Tibial nerve (tissue), 4 donors: ENCODE measurements at regions not wholly inside any gene's neighbourhood (a gene's known extent, or its start where the extent isn't known, plus 50 kb on each side); places are given as distances from the start of the nearest gene placed in this dataset.

Source experiments
- DNase-seq, 2 donors: peaks; one replicate each; pipeline ENCODE4 v3.0.0-alpha.2; 2019; ENCODE audit warnings: low spot score in 2 of 2
- H3K27ac ChIP-seq, 4 donors: fragments of 200-600 bp; sonication (generic) in 3 of 4; one replicate each; pipeline ENCODE4 v1.5.1; 2017 to 2019; ENCODE audit warnings: mild to moderate bottlenecking in 1 of 4
- H3K27me3 ChIP-seq, 2 donors: fragments of 200-600 bp; sonication (generic) in 1 of 2; one replicate each; pipeline versions ENCODE4 v1.5.1 to v1.6.0; 2017 to 2019
- H3K36me3 ChIP-seq, 3 donors: fragments of 200-600 bp; sonication (generic); one replicate each; pipeline ENCODE4 v1.5.1; 2018 to 2019
- H3K4me1 ChIP-seq, 4 donors: fragments of 200-600 bp; sonication (generic) in 3 of 4; one replicate each; pipeline ENCODE4 v1.5.1; 2017 to 2019
- H3K4me3 ChIP-seq, 4 donors: fragments of 200-600 bp; sonication (generic) in 3 of 4; one replicate each; pipeline ENCODE4 v1.5.1; 2017 to 2019; ENCODE audit warnings: mild to moderate bottlenecking in 1 of 4, moderate library complexity in 1 of 4
- H3K9me3 ChIP-seq, 4 donors: fragments of 200-600 bp; sonication (generic) in 3 of 4; one replicate each; pipeline ENCODE4 v1.5.1; 2017 to 2019
- EP300 ChIP-seq, 2 donors: sonication (generic); formaldehyde crosslinking; IDR thresholded peaks; one replicate each; pipeline ENCODE4 v1.6.1; 2017; ENCODE audit warnings: antibody characterized with exemption in 2 of 2, mild to moderate bottlenecking in 1 of 2
- POLR2A ChIP-seq, 2 donors: fragments of 450-650 bp; IDR thresholded peaks; one replicate each; pipeline ENCODE4 v1.6.1; 2017; ENCODE audit warnings: antibody characterized with exemption in 2 of 2, mild to moderate bottlenecking in 2 of 2, moderate library complexity in 2 of 2
- WGBS, 2 donors: methylation state at CpG; one replicate each; pipeline ENCODE4 v1.1.5; 2018; 5-methylcytosine and 5-hydroxymethylcytosine counted together
- TF ChIP-seq, protein P1 (sequence below), 5 experiments: fragments of 200-600 bp in 3 of 5; fragments of 450-650 bp in 2 of 5; sonication (generic) in 3 of 5; IDR thresholded peaks; one replicate each; pipeline ENCODE4 v1.5.1; 2016 to 2019; ENCODE audit warnings: antibody characterized with exemption in 5 of 5, mild to moderate bottlenecking in 3 of 5, moderate library complexity in 2 of 5

DNA sequence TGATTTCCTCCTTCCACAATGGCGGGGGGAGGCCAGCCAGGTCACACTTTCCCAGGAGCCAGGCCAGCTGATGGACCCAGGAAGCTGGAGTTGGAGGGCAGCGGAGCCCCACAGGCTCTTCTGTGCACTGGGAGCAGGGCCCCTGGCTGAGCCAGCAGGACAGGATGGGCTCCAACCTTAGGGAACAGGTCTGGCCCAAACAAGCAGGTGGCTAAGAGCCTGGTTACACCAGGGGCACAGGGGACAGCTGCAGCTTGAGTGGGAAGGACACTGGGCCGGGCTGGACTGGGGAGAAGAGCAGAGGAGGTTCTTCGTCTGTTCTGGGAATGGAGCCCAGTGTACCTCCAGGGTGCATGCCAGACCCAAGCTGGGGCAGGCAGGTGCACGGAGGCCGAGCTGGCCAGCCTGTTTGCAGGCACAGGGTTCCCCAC lies 102.3 kb downstream of the DLL1 start:
- peak in 1 of 2 donors; percentile 0 for DNase-seq
- TF ChIP-seq POLR2A (IDR thresholded peaks at IDR 0.05) (no peak), EP300 (IDR thresholded peaks at IDR 0.05) (no peak)
- TF ChIP-seq, protein P1, sequence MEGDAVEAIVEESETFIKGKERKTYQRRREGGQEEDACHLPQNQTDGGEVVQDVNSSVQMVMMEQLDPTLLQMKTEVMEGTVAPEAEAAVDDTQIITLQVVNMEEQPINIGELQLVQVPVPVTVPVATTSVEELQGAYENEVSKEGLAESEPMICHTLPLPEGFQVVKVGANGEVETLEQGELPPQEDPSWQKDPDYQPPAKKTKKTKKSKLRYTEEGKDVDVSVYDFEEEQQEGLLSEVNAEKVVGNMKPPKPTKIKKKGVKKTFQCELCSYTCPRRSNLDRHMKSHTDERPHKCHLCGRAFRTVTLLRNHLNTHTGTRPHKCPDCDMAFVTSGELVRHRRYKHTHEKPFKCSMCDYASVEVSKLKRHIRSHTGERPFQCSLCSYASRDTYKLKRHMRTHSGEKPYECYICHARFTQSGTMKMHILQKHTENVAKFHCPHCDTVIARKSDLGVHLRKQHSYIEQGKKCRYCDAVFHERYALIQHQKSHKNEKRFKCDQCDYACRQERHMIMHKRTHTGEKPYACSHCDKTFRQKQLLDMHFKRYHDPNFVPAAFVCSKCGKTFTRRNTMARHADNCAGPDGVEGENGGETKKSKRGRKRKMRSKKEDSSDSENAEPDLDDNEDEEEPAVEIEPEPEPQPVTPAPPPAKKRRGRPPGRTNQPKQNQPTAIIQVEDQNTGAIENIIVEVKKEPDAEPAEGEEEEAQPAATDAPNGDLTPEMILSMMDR (IDR thresholded peaks at IDR 0.05) = no peak
- H3K9me3 ChIP-seq = peaks cover 0 to 9% (median 0%) of the 10 kb centered on the region in 4 donors

DNA sequence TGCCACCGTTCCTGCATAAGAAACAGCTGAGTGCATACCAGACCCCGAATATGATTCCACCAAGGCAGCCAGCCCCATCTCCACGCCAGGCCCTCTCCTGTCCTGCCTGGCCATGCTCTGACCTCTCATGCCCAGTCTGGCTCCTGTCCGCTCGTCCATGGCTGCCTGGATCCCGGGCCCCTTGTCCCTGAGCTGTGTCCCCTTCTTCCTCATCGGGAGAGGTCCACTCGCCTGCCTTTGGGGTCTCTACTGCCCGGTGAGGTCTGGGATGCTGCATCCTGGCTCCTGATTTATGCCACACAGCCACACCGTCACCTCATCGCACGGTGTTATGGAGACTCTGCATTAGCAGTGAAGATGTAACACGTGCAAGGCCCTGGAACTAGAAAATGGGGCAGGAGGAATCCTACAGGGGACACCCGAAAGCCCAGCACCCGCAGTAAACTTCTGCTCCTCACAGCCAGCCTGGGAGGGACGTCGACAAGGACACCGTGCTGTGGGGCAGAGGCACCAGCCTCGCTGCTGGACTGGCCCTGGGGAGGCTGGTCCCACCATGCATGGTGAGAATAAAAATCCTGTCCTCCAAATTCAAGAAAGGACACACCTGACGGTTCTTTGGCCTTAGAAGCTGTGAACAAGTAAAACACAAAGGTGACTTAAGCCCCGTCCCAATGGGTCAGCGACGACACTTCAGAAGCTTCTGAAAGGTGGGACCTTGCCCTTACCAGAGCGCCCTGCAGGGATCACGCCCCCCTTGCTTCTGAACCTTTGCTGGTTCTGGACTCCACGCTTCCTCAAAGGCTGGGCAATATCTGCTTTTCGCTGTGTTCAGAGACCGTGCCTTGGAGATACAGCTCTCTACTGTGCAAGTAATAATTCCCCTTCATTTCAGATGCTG lies 103.0 kb downstream of the DLL1 start:
- peaks cover 0 to 4% (median 0%) of the 10 kb centered on the region in 4 donors for H3K9me3 ChIP-seq
- no peak overlapping the region for H3K4me3 ChIP-seq
- H3K4me1 ChIP-seq = peaks cover 0 to 6% (median 0%) of the 10 kb centered on the region in 4 donors
- DNase-seq = peak in 1 of 2 donors; percentile 2
- no peaks in the 10 kb centered on the region for H3K27me3 ChIP-seq
- WGBS, 2 donors = 83 to 92% methylated on average over 26 to 28 of the region's 28 CpGs
- no peak overlapping the region for H3K27ac ChIP-seq
- TF ChIP-seq, protein P1 (IDR thresholded peaks at IDR 0.05) = no peak
- no peak for TF ChIP-seq POLR2A (IDR thresholded peaks at IDR 0.05)
- no peak for TF ChIP-seq EP300 (IDR thresholded peaks at IDR 0.05)
- no peaks in the 10 kb centered on the region for H3K36me3 ChIP-seq

More for the DNA sequence above, 102.3 kb downstream of the DLL1 start:
- Histone ChIP-seq H3K4me3 (no peak overlapping the region), H3K36me3 (no peaks in the 10 kb centered on the region), H3K4me1 (peaks cover 0 to 6% (median 0%) of the 10 kb centered on the region in 4 donors), H3K27ac (no peak overlapping the region), H3K27me3 (no peaks in the 10 kb centered on the region)
- WGBS, 2 donors = 73 to 78% methylated on average over 6 of the region's 6 CpGs

DNA sequence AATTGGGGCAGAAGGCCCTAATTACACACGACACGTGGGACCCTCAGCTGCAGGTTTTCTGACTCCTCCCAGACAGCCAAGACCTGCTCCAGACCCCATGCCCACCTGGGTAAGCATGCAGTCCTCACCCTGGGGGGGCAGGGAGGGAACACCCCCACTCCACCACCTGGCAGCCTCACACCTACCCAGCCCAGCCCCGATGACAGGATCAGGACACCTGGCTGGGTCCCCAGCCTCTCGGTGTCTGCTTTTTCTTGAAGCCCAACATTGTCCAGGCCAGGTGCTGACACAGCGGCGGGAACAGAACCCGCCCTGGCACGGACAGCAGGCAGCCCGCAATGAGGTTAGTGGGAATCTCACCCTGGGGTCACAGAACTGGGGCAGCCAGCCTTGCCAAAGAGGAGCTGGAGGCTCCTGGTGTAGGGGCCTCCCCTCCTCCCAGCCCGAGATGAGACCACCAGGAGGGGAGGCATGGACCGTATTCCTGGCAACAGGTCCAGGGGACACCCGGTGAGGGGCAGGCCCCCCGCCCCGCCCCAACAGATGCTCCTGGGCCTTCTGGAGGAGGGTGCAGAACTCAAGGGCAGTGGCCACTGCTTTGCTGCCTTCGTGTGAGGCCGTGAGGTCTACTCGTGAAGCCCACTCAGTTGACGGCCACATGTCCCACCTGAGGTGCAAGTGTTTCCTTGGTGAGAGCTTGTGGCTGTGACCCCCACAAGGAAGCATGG lies 103.8 kb downstream of the DLL1 start:
- WGBS, 2 donors = 65 to 79% methylated on average over 9 to 18 of the region's 18 CpGs
- peak in 1 of 2 donors; percentile 1 for DNase-seq
- H3K9me3 ChIP-seq = peaks cover 0 to 4% (median 0%) of the 10 kb centered on the region in 4 donors
- TF ChIP-seq EP300 (IDR thresholded peaks at IDR 0.05) (no peak), POLR2A (IDR thresholded peaks at IDR 0.05) (no peak)
- TF ChIP-seq, protein P1 (IDR thresholded peaks at IDR 0.05) = no peak
- no peaks in the 10 kb centered on the region for H3K27me3 ChIP-seq
- peaks cover 0 to 6% (median 0%) of the 10 kb centered on the region in 4 donors for H3K4me1 ChIP-seq
- H3K27ac ChIP-seq = no peak overlapping the region
- H3K36me3 ChIP-seq = no peaks in the 10 kb centered on the region
- H3K4me3 ChIP-seq = no peak overlapping the region

DNA sequence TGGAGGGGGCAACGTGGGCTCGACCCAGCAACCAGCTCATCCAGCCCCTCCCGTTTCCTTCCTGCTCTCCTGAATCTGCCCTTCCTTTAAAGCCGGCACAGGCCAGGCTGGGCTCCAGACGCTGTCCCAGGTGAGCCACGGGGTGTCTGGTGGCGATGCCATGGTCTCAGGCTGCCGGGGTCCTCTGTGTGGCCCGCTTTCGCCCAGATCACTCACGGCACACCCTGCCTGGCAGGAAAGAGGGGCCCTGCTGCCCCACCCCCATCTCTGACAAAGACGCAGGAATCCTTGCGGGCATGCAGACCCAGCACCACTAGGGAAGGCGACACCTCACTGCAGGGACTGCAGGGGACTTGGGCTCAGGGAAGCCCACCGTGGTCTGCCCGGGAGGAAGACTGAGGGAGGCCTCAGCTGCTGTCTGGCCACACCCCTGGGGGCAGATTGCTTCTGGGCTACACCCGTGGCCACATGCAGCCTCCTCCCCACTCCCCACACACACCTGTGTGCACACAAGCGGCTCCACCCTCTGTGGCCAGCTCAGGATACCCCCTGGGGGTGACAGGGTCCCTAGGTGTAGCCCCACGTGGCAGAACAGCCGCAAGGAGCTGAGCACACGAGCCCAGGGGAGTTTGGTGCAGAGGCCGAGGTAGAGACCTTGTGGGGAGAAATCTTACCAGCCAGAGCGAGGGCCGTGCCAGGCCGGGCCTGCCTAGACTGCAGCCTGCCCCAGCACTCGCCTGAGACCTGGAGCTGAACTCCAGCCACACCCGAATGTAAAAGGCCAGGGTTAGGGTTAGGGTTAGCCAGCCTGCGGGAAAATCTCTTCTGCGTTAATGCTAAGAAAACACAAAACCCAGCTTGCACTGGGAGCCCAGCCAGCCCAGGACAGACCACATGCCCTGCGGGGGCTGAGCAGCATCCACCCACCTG lies 104.6 kb downstream of the DLL1 start:
- no peak for TF ChIP-seq EP300 (IDR thresholded peaks at IDR 0.05)
- H3K9me3 ChIP-seq = peaks cover 0 to 4% (median 0%) of the 10 kb centered on the region in 4 donors
- WGBS, 2 donors = 66 to 81% methylated on average over 17 to 28 of the region's 30 CpGs

More for the DNA sequence above, 104.6 kb downstream of the DLL1 start:
- peak in 1 of 2 donors; percentile 1 for DNase-seq
- Histone ChIP-seq H3K4me3 (no peak overlapping the region), H3K4me1 (peaks cover 0 to 6% (median 0%) of the 10 kb centered on the region in 4 donors), H3K27ac (no peak overlapping the region), H3K36me3 (no peaks in the 10 kb centered on the region), H3K27me3 (no peaks in the 10 kb centered on the region)
